Astrocyte (in vitro differentiated cells and primary cell): ENCODE measurements at regions not wholly inside any gene's neighbourhood (a gene's known extent, or its start where the extent isn't known, plus 50 kb on each side); places are given as distances from the start of the nearest gene placed in this dataset.

Experiments used
- DNase-seq: peaks from one replicate; pipeline ENCODE4 v3.0.0-alpha.2; 2010; ENCODE audit warnings: low read depth
- FAIRE-seq: peaks from 2 replicates; lab custom pipeline; 2011; peaks lifted over from hg19 to GRCh38; lab: Jason Lieb, UNC
- H2AFZ ChIP-seq: 2 replicates; pipeline ENCODE4 v1.6.0; 2012; ENCODE audit warnings: low read depth, low read length, inconsistent platforms
- H3K27ac ChIP-seq: 2 replicates; pipeline ENCODE4 v1.5.1; 2011; ENCODE audit warnings: low read depth, low read length, inconsistent platforms
- H3K27me3 ChIP-seq: 2 replicates; pipeline ENCODE4 v1.6.0; 2011; ENCODE audit warnings: low read length, inconsistent platforms; ENCODE audit not compliant: insufficient read depth
- H3K36me3 ChIP-seq: 2 replicates; pipeline ENCODE4 v1.5.1; 2011; ENCODE audit warnings: low read length, inconsistent platforms; ENCODE audit not compliant: insufficient read depth
- H3K4me1 ChIP-seq: 2 replicates; pipeline ENCODE4 v1.5.1; 2011; ENCODE audit warnings: low read length, inconsistent platforms; ENCODE audit not compliant: insufficient read depth
- H3K4me2 ChIP-seq: 2 replicates; pipeline ENCODE4 v1.6.0; 2012; ENCODE audit warnings: low read length, inconsistent platforms
- H3K4me3 ChIP-seq: 2 replicates; pipeline ENCODE4 v1.5.1; 2011; ENCODE audit warnings: low read depth, mild to moderate bottlenecking, low read length, inconsistent platforms; ENCODE audit not compliant: insufficient read depth
- H3K79me2 ChIP-seq: 2 replicates; pipeline ENCODE4 v1.6.0; 2012; ENCODE audit warnings: mild to moderate bottlenecking, low read length, inconsistent platforms; ENCODE audit not compliant: insufficient read depth
- H3K9ac ChIP-seq: 2 replicates; pipeline ENCODE4 v1.6.0; 2012; ENCODE audit warnings: mild to moderate bottlenecking, low read length, inconsistent platforms
- H3K9me3 ChIP-seq: 2 replicates; pipeline ENCODE4 v1.5.1; 2012; ENCODE audit warnings: low read depth, mild to moderate bottlenecking, low read length, inconsistent platforms; ENCODE audit not compliant: insufficient read depth
- H4K20me1 ChIP-seq: 2 replicates; pipeline ENCODE4 v1.6.0; 2012; ENCODE audit warnings: low read length, inconsistent platforms; ENCODE audit not compliant: insufficient read depth
- H3K27ac Mint-ChIP-seq: one replicate; pipeline ENCODE4 v1.8.0; 2021; ENCODE audit warnings: mild to moderate bottlenecking, mixed read lengths; ENCODE audit not compliant: unreplicated experiment
- H3K27me3 Mint-ChIP-seq: one replicate; pipeline ENCODE4 v1.8.0; 2021; ENCODE audit warnings: low read depth, mixed read lengths; ENCODE audit not compliant: unreplicated experiment
- H3K36me3 Mint-ChIP-seq: one replicate; pipeline ENCODE4 v1.8.0; 2021; ENCODE audit warnings: low read depth, mixed read lengths; ENCODE audit not compliant: unreplicated experiment
- H3K4me1 Mint-ChIP-seq: one replicate; pipeline ENCODE4 v1.8.0; 2021; ENCODE audit warnings: low read depth, mixed read lengths; ENCODE audit not compliant: unreplicated experiment
- H3K4me3 Mint-ChIP-seq: one replicate; pipeline ENCODE4 v1.8.0; 2021; ENCODE audit warnings: mild to moderate bottlenecking, moderate library complexity, mixed read lengths; ENCODE audit not compliant: unreplicated experiment
- H3K9me3 Mint-ChIP-seq: one replicate; pipeline ENCODE4 v1.8.0; 2021; ENCODE audit warnings: mild to moderate bottlenecking, mixed read lengths; ENCODE audit not compliant: unreplicated experiment
- EZH2 ChIP-seq: IDR thresholded peaks from 2 replicates; pipeline ENCODE4 v1.6.1; 2012; ENCODE audit warnings: mild to moderate bottlenecking, low read length, inconsistent platforms; ENCODE audit not compliant: insufficient read depth
- TF ChIP-seq, protein P1 (sequence below): IDR thresholded peaks from 2 replicates; pipeline ENCODE4 v1.5.1; 2011; ENCODE audit warnings: low read depth, mild to moderate bottlenecking, inconsistent platforms, low read length, moderate library complexity; ENCODE audit not compliant: insufficient read depth

- Mint-ChIP-seq H3K4me3 (no peak overlapping the region), H3K27me3 (no peaks in the 10 kb centered on the region), H3K36me3 (peaks cover 1% of the 10 kb centered on the region), H3K4me1 (peaks cover 33% of the 10 kb centered on the region), H3K9me3 (peaks cover 3% of the 10 kb centered on the region), H3K27ac (peak overlapping the region; percentile 86)
- H3K27ac ChIP-seq = peak overlapping the region; percentile 63
- no peaks in the 10 kb centered on the region for H4K20me1 ChIP-seq
- H3K79me2 ChIP-seq = no peaks in the 10 kb centered on the region
- H3K4me3 ChIP-seq = no peak overlapping the region
- peak overlapping the region; percentile 21 for H2AFZ ChIP-seq
- H3K9ac ChIP-seq = no peak overlapping the region
- H3K9me3 ChIP-seq = no peaks in the 10 kb centered on the region
- TF ChIP-seq, protein P1, sequence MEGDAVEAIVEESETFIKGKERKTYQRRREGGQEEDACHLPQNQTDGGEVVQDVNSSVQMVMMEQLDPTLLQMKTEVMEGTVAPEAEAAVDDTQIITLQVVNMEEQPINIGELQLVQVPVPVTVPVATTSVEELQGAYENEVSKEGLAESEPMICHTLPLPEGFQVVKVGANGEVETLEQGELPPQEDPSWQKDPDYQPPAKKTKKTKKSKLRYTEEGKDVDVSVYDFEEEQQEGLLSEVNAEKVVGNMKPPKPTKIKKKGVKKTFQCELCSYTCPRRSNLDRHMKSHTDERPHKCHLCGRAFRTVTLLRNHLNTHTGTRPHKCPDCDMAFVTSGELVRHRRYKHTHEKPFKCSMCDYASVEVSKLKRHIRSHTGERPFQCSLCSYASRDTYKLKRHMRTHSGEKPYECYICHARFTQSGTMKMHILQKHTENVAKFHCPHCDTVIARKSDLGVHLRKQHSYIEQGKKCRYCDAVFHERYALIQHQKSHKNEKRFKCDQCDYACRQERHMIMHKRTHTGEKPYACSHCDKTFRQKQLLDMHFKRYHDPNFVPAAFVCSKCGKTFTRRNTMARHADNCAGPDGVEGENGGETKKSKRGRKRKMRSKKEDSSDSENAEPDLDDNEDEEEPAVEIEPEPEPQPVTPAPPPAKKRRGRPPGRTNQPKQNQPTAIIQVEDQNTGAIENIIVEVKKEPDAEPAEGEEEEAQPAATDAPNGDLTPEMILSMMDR = no peak
- TF ChIP-seq EZH2 = no peak
- no peaks in the 10 kb centered on the region for H3K36me3 ChIP-seq
- peak; percentile 95 for DNase-seq
- H3K4me2 ChIP-seq = no peak overlapping the region
- peak; percentile 95 for FAIRE-seq
- peaks cover 24% of the 10 kb centered on the region for H3K4me1 ChIP-seq
- no peaks in the 10 kb centered on the region for H3K27me3 ChIP-seq
Observed at GRCh38 chr4:14853176-14853943, 148.9 kb upstream of the CPEB2 start.

GRCh38 chr4:14855719-14856061 lies 146.6 kb upstream of the CPEB2 start:
- no peak for TF ChIP-seq EZH2
- TF ChIP-seq, protein P1 = no peak
- Histone ChIP-seq H3K4me3 (no peak overlapping the region), H3K9me3 (no peaks in the 10 kb centered on the region), H4K20me1 (no peaks in the 10 kb centered on the region), H3K4me2 (peak overlapping the region; percentile 58), H3K27ac (peak overlapping the region; percentile 89), H3K27me3 (no peaks in the 10 kb centered on the region), H3K79me2 (no peaks in the 10 kb centered on the region), H3K9ac (peak overlapping the region; percentile 51), H3K36me3 (no peaks in the 10 kb centered on the region), H2AFZ (no peak overlapping the region), H3K4me1 (peaks cover 24% of the 10 kb centered on the region)
- FAIRE-seq (no peak), DNase-seq (no peak)
- H3K27ac Mint-ChIP-seq = peak overlapping the region; percentile 95
- H3K27me3 Mint-ChIP-seq = peaks cover 5% of the 10 kb centered on the region
- peaks cover 33% of the 10 kb centered on the region for H3K4me1 Mint-ChIP-seq
- H3K36me3 Mint-ChIP-seq = peaks cover 1% of the 10 kb centered on the region
- no peak overlapping the region for H3K4me3 Mint-ChIP-seq
- H3K9me3 Mint-ChIP-seq = peaks cover 5% of the 10 kb centered on the region
